ENCODE measurements at regions not wholly inside any gene's neighbourhood (a gene's known extent, or its start where the extent isn't known, plus 50 kb on each side); places are given as distances from the start of the nearest gene placed in this dataset.

GRCh38 chr5:174338185-174339010, 292.9 kb downstream of the NSG2 start:
- no peak for DNase-seq

DNA sequence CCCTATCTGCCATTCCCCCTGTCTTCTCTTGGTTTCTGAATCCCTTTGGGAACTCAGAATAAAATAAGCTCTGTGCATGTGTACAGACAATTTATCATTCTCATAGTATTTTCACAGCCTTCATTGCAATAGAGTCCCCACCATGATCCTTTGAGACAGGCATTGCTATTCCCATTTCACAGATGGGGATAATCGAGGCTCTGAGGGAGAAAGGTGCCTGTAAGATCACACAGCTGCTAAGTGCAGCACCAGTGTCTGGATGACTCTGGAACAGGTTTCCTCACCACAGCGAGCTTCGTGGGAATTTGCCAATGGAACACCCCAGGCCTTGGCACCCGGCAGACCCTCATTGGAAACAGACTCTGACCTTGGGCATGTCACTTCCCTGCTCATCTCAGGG, 293.6 kb downstream of the NSG2 start:
- no peak for DNase-seq

- no peak for DNase-seq
These were observed 294.7 kb downstream of the NSG2 start for GRCh38 chr5:174340226-174340625.

GRCh38 chr5:174342696-174343095, 297.2 kb downstream of the NSG2 start:
- DNase-seq: no peak

DNA sequence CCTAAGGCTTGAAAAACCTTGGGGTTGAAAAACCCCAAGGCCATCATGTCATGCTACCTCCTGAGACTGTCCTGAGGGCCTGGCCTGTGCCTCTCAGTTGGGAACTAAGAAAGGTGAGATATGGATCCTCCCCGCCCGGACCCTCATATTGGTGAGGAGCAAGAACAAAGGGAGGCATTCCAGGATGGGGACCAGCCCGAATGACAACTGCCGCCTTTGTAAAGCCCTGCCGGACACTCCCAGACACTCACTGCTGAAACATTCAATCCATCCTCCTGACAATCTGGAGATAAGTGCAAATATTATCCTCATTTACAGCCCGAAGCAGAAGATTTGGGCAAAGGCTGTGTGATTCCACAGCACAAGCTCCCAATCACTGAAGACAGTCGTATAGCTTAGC, 298.3 kb downstream of the NSG2 start:
- no peak for DNase-seq

DNA sequence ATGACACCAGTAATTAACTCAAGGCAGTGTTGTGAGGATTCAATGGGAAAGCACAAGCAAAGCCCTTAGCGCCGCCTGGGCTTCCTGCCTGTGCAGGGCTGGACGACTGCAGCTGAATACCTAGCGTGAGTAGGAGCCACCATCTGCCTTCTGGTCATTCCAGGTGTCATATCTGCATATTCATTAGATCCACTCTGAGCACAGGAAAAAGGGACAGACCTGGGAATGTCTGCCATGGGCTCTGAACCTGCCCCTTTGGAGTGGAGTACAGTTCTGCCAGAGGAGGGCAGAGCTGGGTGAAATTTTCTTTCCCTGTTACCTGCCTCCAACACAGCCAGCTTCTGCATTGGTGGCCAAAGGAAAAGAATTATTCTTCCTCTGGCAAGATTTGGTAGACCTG, 298.8 kb downstream of the NSG2 start:
- no peak for DNase-seq

DNA sequence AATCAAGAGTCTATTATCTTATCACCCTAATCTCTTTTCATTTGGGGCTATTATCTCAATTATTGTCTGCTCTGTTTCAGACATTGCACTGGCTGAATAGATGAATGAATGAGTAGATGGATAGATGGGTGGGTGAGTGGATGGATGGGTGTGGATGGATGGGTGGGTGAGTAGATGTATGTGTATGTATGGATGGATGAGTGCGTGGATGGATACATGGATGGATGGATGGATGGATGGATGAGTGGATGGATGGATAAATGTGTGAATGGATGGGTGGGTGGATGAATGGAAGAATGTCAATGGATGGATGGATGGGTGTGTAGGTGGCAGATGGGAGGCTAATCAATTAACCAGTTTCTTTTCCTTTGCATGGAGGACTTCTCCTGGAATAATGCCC, 301.7 kb downstream of the NSG2 start:
- DNase-seq: no peak

GRCh38 chr5:174348311-174348981, 302.9 kb downstream of the NSG2 start:
- DNase-seq: no peak

DNA sequence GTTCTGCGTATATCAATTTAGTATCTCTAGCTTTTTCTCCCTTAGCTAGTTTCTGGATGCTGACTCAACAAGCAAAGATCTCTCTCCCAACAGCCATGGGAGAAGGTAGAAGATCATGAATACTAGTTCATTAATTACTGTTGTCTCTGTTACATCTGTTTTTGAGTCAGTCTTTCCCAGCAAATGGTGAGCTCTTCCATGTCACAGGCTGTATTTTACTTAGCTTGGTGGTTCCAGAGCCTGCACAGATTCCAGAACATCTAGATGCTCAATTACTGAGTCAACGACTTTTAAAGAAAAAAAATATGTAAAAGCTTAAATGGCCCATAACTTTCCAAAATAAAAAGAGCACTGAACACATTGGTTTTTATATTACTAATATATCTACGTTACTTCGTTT, 307.2 kb downstream of the NSG2 start:
- DNase-seq: no peak

GRCh38 chr5:174354571-174354970, 309.1 kb downstream of the NSG2 start:
- DNase-seq: no peak

DNA sequence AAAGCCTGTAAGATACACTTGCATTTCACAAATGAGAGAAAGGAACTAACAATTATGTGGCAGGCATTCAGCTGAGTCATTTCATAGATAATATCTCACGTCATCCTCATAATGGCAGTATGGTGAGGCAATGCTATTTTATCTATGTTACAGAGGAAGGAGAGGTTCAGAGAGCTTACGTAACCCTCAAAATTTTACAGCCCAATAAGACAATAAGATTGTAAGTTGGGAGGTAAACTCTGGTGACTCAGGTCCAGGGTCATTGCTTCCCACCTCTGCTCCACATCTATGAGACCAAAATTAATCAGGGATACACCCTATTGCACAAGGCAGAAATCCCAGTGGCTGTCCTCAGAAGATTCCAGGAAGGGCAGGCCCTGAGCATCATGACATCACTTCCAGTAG, 309.7 kb downstream of the NSG2 start:
- no peak for DNase-seq

- no peak for DNase-seq
These were observed 310.5 kb downstream of the NSG2 start for GRCh38 chr5:174355995-174356394.

GRCh38 chr5:174356536-174356935, 311.0 kb downstream of the NSG2 start:
- no peak for DNase-seq

DNA sequence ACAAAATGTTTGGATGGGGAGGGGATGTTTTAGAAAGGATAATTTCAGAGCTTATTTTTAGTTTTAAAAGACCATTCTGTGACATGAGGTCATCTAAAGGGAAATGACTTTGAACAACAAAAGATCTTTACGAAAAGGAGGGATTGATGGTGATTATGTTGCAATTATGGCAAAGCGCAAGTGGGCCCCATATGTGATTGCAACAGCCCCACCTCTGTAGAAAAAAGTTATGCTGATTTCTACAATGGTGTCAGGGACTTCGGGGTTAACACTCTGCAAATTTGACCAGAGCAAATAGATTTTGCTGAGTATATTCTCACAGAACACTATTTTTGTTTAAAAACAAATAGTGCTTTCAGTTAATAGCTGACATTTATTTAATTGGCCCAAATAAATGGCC, 312.8 kb downstream of the NSG2 start:
- no peak for DNase-seq

DNA sequence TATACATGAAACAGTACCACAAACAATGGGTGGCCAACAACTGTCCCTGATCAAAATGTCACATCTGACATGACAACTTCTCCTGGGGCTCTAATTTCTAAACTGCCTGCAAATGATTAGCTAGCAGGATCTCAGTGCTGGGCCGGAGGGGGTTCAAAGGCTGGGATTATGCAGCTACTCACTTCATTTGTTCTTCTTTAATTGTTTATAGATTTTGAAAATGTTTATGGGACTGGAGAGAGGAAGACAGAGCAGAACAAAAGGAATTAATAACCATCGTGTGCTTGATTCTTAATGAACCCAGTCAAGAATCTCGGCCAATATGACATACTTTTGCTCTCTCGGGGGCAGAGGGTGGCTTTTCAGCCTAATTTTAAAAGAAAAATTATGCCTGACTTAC, 313.6 kb downstream of the NSG2 start:
- DNase-seq: no peak

DNA sequence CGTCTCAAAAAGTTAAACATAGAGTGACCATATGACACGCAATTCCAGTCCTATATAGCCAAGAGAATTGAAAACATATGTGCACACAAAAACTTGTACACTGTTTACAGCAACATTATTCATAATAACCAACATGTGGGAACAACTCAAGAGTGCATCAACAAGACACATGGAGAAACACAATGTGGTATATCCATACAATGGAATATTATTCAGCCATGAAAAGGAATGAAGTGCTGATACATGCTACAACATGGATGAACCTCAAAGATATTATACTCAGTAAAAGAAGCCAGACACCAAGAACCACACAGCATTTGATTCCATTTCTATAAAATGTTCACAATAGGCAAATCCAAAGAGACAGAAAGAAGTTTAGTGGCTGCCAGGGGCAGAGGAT, 317.0 kb downstream of the NSG2 start:
- DNase-seq: no peak

- no peak for DNase-seq
These were observed 318.4 kb downstream of the NSG2 start for GRCh38 chr5:174363934-174364333.

- no peak for DNase-seq
These were observed 319.2 kb downstream of the NSG2 start for GRCh38 chr5:174364676-174365075.

DNA sequence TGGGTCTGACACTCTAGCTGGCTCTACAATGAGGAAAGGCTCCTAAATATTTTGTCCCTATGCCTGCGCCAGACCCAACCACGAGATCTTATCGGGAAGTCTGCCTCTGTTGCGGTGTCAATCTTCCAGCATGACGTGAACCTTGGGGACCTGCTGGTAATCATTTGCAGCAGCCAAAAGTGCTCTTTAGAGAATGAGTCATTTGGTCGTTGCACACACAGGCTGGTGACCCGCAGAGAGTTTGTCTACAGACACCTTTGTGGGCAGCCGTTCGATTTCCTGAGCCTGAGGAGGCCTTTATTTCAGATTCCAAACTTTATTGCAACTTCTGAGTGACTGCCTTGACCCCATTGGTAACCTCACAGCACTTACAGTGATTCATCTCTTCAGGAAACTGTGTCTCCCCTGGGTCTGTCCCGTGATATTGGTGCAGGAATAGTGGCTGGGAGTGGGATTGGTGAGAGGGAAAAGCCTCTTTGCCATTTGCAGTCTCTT, 326.1 kb downstream of the NSG2 start:
- no peak for DNase-seq

GRCh38 chr5:174374206-174374605, 328.7 kb downstream of the NSG2 start:
- no peak for DNase-seq

GRCh38 chr5:174376056-174376455, 330.6 kb downstream of the NSG2 start:
- DNase-seq: no peak

- no peak for DNase-seq
These were observed 331.3 kb downstream of the NSG2 start for GRCh38 chr5:174376726-174377373.

DNA sequence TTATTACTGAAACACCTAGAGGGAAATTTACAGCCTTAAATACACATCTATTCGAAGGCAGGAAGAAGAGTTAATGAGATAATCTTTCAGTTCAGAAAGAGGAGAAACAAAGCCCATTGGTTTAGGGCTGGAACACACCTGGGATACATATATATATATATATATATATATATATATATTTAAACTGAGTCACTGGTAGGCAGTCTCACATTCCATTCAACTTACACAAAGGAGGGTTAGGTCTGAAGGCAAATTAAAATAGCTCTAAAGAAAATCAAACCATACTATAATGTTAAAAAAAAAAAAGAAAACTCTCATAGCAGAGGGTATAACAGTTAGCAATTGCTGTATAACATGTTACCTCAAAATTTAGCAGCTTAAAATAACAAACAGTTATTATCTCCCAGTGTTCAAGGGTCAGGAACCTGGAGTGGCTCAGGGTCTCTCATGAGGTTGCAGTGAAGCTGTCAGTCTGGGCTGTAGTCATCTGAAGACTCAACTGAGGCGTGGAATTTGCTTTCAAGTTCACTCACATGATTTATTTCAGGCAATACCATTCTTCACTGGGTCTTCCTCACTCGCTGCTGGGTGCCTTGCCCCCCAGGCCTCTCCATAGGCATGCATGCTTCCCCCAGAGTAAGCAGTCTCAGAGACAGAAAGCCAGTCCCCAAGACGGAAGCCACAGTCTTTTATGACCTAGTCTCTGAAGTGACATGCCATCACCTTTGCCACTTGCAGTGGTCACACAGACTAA, 332.8 kb downstream of the NSG2 start:
- no peak for DNase-seq

Data from activated CD8-positive, alpha-beta memory T cell treated with anti-CD3 and anti-CD28 coated beads, Interleukin-2, amount 50 U/mL, for 48 hours (primary cell).